OCI-LY3 (cell line): ENCODE measurements at regions not wholly inside any gene's neighbourhood (a gene's known extent, or its start where the extent isn't known, plus 50 kb on each side); places are given as distances from the start of the nearest gene placed in this dataset.

Source experiments
- H2AFZ ChIP-seq: fragments of 200-600, 300-600 bp; shearing (Covaris generic); 2 replicates; pipeline ENCODE4 v1.6.0; 2014; ENCODE audit warnings: antibody characterized with exemption, low read depth, low read length
- H3K27ac ChIP-seq: fragments of 200-600, 300-600 bp; sonication (generic); 2 replicates; pipeline ENCODE4 v1.5.1; 2014; ENCODE audit warnings: mild to moderate bottlenecking, low read length, moderate library complexity, mixed read lengths
- H3K27me3 ChIP-seq: fragments of 200-600, 300-600 bp; sonication (generic); 2 replicates; pipeline ENCODE4 v1.6.1; 2014; ENCODE audit warnings: low read depth, low read length, mixed read lengths
- H3K36me3 ChIP-seq: fragments of 200-600, 300-600 bp; sonication (generic); replicated peaks from 2 replicates; pipeline ENCODE3; 2014; ENCODE audit warnings: low read depth, low read length, mixed read lengths
- H3K4me1 ChIP-seq: fragments of 300-600, 200-600 bp; sonication (generic); 2 replicates; pipeline ENCODE4 v1.6.1; 2014; ENCODE audit warnings: low read length, mixed read lengths
- H3K4me2 ChIP-seq: fragments of 200-600, 300-600 bp; sonication (generic); 2 replicates; pipeline ENCODE4 v1.6.1; 2014; ENCODE audit warnings: low read length, mixed read lengths
- H3K4me3 ChIP-seq: fragments of 300-600, 200-600 bp; sonication (generic); 2 replicates; pipeline ENCODE4 v1.5.1; 2014; ENCODE audit warnings: antibody characterized with exemption, mild to moderate bottlenecking, low read length, moderate library complexity
- H3K79me2 ChIP-seq: fragments of 300-600, 200-600 bp; shearing (Covaris generic); 2 replicates; pipeline ENCODE4 v1.6.1; 2014; ENCODE audit warnings: mild to moderate bottlenecking, low read length, mixed read lengths
- H3K9ac ChIP-seq: fragments of 300-600, 200-600 bp; shearing (Covaris generic); 2 replicates; pipeline ENCODE4 v1.6.0; 2014; ENCODE audit warnings: mild to moderate bottlenecking, low read length, moderate library complexity
- H3K9me3 ChIP-seq: fragments of 200-600, 300-600 bp; shearing (Covaris generic); 2 replicates; pipeline ENCODE4 v1.6.1; 2014; ENCODE audit warnings: low read length, mixed read lengths; ENCODE audit not compliant: insufficient read depth
- H4K20me1 ChIP-seq: fragments of 200-600, 300-600 bp; sonication (generic); 2 replicates; pipeline ENCODE4 v1.6.1; 2016; ENCODE audit warnings: low read length, mixed read lengths; ENCODE audit not compliant: insufficient read depth
- CTCF ChIP-seq: fragments of 200-600, 300-600 bp; sonication (generic); IDR thresholded peaks from 2 replicates; pipeline ENCODE4 v1.5.1; 2014; ENCODE audit warnings: antibody characterized with exemption, low read length, low read depth
- EZH2phosphoT487 ChIP-seq: fragments of 200-600 bp; shearing (Covaris generic); IDR thresholded peaks from 2 replicates; pipeline ENCODE4 v1.6.1; 2018; ENCODE audit warnings: antibody characterized with exemption, mixed run types, low read depth

- Histone ChIP-seq H3K4me1 (no peaks in the 10 kb centered on the region), H3K27me3 (no peaks in the 10 kb centered on the region), H3K27ac (no peak overlapping the region), H2AFZ (no peak overlapping the region), H4K20me1 (no peaks in the 10 kb centered on the region), H3K4me3 (no peak overlapping the region), H3K4me2 (no peak overlapping the region), H3K79me2 (no peaks in the 10 kb centered on the region), H3K9ac (no peak overlapping the region), H3K9me3 (no peaks in the 10 kb centered on the region), H3K36me3 (no peaks in the 10 kb centered on the region)
- no peak for TF ChIP-seq CTCF
- no peak for TF ChIP-seq EZH2phosphoT487
Observed at GRCh38 chrX:7252013-7252610, 104.2 kb upstream of the PUDP start.

- no peak for TF ChIP-seq EZH2phosphoT487
- TF ChIP-seq CTCF, result no peak
- H3K9ac ChIP-seq, result no peak overlapping the region
- no peak overlapping the region for H3K27ac ChIP-seq
- H3K4me1 ChIP-seq, result no peaks in the 10 kb centered on the region
- H3K27me3 ChIP-seq, result no peaks in the 10 kb centered on the region
- H3K4me2 ChIP-seq, result no peak overlapping the region
- H2AFZ ChIP-seq, result no peak overlapping the region
- H3K9me3 ChIP-seq, result no peaks in the 10 kb centered on the region
- H4K20me1 ChIP-seq, result no peaks in the 10 kb centered on the region
- no peaks in the 10 kb centered on the region for H3K79me2 ChIP-seq
- no peaks in the 10 kb centered on the region for H3K36me3 ChIP-seq
- H3K4me3 ChIP-seq, result no peak overlapping the region
Observed at GRCh38 chrX:7247346-7247745, 99.4 kb upstream of the PUDP start.

GRCh38 chrX:7244405-7244804, 96.5 kb upstream of the PUDP start:
- no peaks in the 10 kb centered on the region for H3K27me3 ChIP-seq
- no peaks in the 10 kb centered on the region for H3K36me3 ChIP-seq
- no peak overlapping the region for H2AFZ ChIP-seq
- no peak overlapping the region for H3K4me2 ChIP-seq
- H3K9me3 ChIP-seq, result no peaks in the 10 kb centered on the region
- TF ChIP-seq CTCF, result no peak
- no peak for TF ChIP-seq EZH2phosphoT487
- H3K4me3 ChIP-seq, result no peak overlapping the region
- no peaks in the 10 kb centered on the region for H3K4me1 ChIP-seq
- H3K79me2 ChIP-seq, result no peaks in the 10 kb centered on the region
- H3K27ac ChIP-seq, result no peak overlapping the region
- H3K9ac ChIP-seq, result no peak overlapping the region
- H4K20me1 ChIP-seq, result no peaks in the 10 kb centered on the region

GRCh38 chrX:7242613-7243012, 94.7 kb upstream of the PUDP start:
- no peak overlapping the region for H2AFZ ChIP-seq
- TF ChIP-seq EZH2phosphoT487 (no peak), CTCF (no peak)
- H4K20me1 ChIP-seq, result no peaks in the 10 kb centered on the region
- H3K4me1 ChIP-seq, result no peaks in the 10 kb centered on the region
- no peak overlapping the region for H3K4me2 ChIP-seq
- no peak overlapping the region for H3K4me3 ChIP-seq
- no peaks in the 10 kb centered on the region for H3K27me3 ChIP-seq
- no peaks in the 10 kb centered on the region for H3K9me3 ChIP-seq
- no peaks in the 10 kb centered on the region for H3K36me3 ChIP-seq
- H3K79me2 ChIP-seq, result no peaks in the 10 kb centered on the region
- H3K27ac ChIP-seq, result no peak overlapping the region
- H3K9ac ChIP-seq, result no peak overlapping the region
